B cell (primary cell): ENCODE measurements at regions not wholly inside any gene's neighbourhood (a gene's known extent, or its start where the extent isn't known, plus 50 kb on each side); places are given as distances from the start of the nearest gene placed in this dataset.

Experiments
- ATAC-seq: fragments of 200-7000 bp; cut with Tn5 transposase; one replicate; pipeline ENCODE4 v1.10.0; 2021; ENCODE audit warnings: low read depth, mild to moderate bottlenecking, moderate number of reproducible peaks, moderate library complexity
- CTCF ChIA-PET: fragments of 350-600 bp; sonication (Branson Sonifier 250); formaldehyde crosslinking; loops from one replicate; lab custom pipeline; 2021; ENCODE audit warnings: antibody characterized with exemption, inconsistent platforms; lab: Charles Lee
- POLR2A ChIA-PET: fragments of 350-600 bp; sonication (Branson Sonifier 250); formaldehyde crosslinking; loops from one replicate; lab custom pipeline; 2021; ENCODE audit warnings: antibody characterized with exemption; lab: Charles Lee
- DNase-seq: peaks from one replicate; pipeline ENCODE4 v3.0.0; 2013
- H2AFZ ChIP-seq: 2 replicates; pipeline ENCODE4 v1.6.1; 2012; ENCODE audit warnings: mild to moderate bottlenecking, low read depth, low read length; ENCODE audit not compliant: insufficient read depth, poor library complexity, severe bottlenecking
- H3K27ac ChIP-seq, 2 donors: 1 replicate in 1 of 2; 2 replicates in 1 of 2; pipeline ENCODE4 v1.5.1; 2012 to 2013; ENCODE audit warnings: low read length in 2 of 2, mild to moderate bottlenecking in 2 of 2, moderate library complexity in 1 of 2
- H3K27me3 ChIP-seq, 4 experiments: fragments of 200-600 bp in 1 of 4; sonication (generic) in 1 of 4; replicated peaks in 1 of 4; 1 replicate in 2 of 4; 2 replicates in 2 of 4; pipeline versions ENCODE4 v1.6.1 to v1.7.0; 2013 to 2016; ENCODE audit warnings: low read length in 3 of 4, mild to moderate bottlenecking in 2 of 4, mixed read lengths in 1 of 4, moderate library complexity in 1 of 4; ENCODE audit not compliant: insufficient read depth in 4 of 4, control insufficient read depth in 3 of 4; ENCODE audit errors: control extremely low read depth in 1 of 4
- H3K36me3 ChIP-seq, 2 experiments: replicated peaks in 1 of 2; 1 replicate in 1 of 2; 2 replicates in 1 of 2; pipeline versions ENCODE4 v1.6.1 to v1.7.1; 2013; ENCODE audit warnings: low read length in 1 of 2; ENCODE audit not compliant: insufficient read depth in 2 of 2, control insufficient read depth in 1 of 2; ENCODE audit errors: control extremely low read depth in 1 of 2, extremely low read depth in 1 of 2
- H3K4me1 ChIP-seq, 2 donors: fragments of 200-600 bp in 1 of 2; sonication (generic) in 1 of 2; 1 replicate in 1 of 2; 2 replicates in 1 of 2; pipeline versions ENCODE4 v1.5.1 to v1.6.1; 2013 to 2017; ENCODE audit warnings: low read length in 2 of 2; ENCODE audit not compliant: control insufficient read depth in 2 of 2, insufficient read depth in 2 of 2
- H3K4me2 ChIP-seq: replicated peaks from 2 replicates; pipeline ENCODE3; 2012; ENCODE audit warnings: mild to moderate bottlenecking, low read depth, low read length; ENCODE audit not compliant: poor library complexity, severe bottlenecking
- H3K4me3 ChIP-seq, 5 experiments: fragments of 200-600 bp in 1 of 5; sonication (generic) in 1 of 5; 1 replicate in 3 of 5; 2 replicates in 2 of 5; pipeline versions ENCODE4 v1.5.1 to v1.7.0; 2011 to 2016; ENCODE audit warnings: low read length in 4 of 5, mild to moderate bottlenecking in 4 of 5, low read depth in 2 of 5, control low read depth in 1 of 5, moderate library complexity in 1 of 5; ENCODE audit not compliant: insufficient read depth in 1 of 5; ENCODE audit errors: control extremely low read depth in 1 of 5, extremely low read depth in 1 of 5
- H3K79me2 ChIP-seq: fragments of 200-600 bp; sonication (generic); one replicate; pipeline ENCODE4 v1.6.0; 2016; ENCODE audit warnings: low read length; ENCODE audit not compliant: control insufficient read depth, insufficient read depth
- H3K9ac ChIP-seq: fragments of 200-600 bp; sonication (generic); 2 replicates; pipeline ENCODE4 v1.6.1; 2017; ENCODE audit warnings: mild to moderate bottlenecking, low read length, moderate library complexity
- H3K9me3 ChIP-seq, 3 donors: one replicate each; pipeline versions ENCODE4 v1.6.1 to v1.7.1; 2013; ENCODE audit warnings: low read length in 2 of 3; ENCODE audit not compliant: control insufficient read depth in 2 of 3, insufficient read depth in 1 of 3; ENCODE audit errors: control extremely low read depth in 1 of 3
- H4K20me1 ChIP-seq: 2 replicates; pipeline ENCODE4 v1.6.0; 2012; ENCODE audit warnings: mild to moderate bottlenecking, low read length; ENCODE audit not compliant: insufficient read depth, control insufficient read depth, poor library complexity, severe bottlenecking
- H3K27ac Mint-ChIP-seq: one replicate; pipeline ENCODE4 v1.8.0; 2021; ENCODE audit warnings: mixed read lengths
- H3K27me3 Mint-ChIP-seq: one replicate; pipeline ENCODE4 v1.8.0; 2021; ENCODE audit warnings: mixed read lengths
- H3K4me1 Mint-ChIP-seq: one replicate; pipeline ENCODE4 v1.8.0; 2021; ENCODE audit warnings: mixed read lengths
- H3K4me3 Mint-ChIP-seq: one replicate; pipeline ENCODE4 v1.8.0; 2021; ENCODE audit warnings: mixed read lengths
- H3K9me3 Mint-ChIP-seq: one replicate; pipeline ENCODE4 v1.8.0; 2022; ENCODE audit warnings: mixed read lengths; ENCODE audit not compliant: insufficient read depth
- CTCF ChIP-seq: fragments of 200-600 bp; IDR thresholded peaks from one replicate; pipeline ENCODE4 v1.8.0; 2022; ENCODE audit warnings: antibody characterized with exemption, mild to moderate bottlenecking
- EZH2 ChIP-seq: IDR thresholded peaks from 2 replicates; pipeline ENCODE4 v1.6.1; 2012; ENCODE audit warnings: borderline replicate concordance, low read depth, mild to moderate bottlenecking, moderate library complexity, low read length; ENCODE audit not compliant: insufficient read depth, poor library complexity, severe bottlenecking
- WGBS: methylation state at CpG from one replicate; pipeline ENCODE4 v1.1.5; 2013; ENCODE audit warnings: missing lambda C conversion rate; ENCODE audit not compliant: insufficient coverage; 5-methylcytosine and 5-hydroxymethylcytosine counted together
- intact Hi-C: fragments of 100-400 bp; cut with micrococcal nuclease; formaldehyde crosslinking; loops from one replicate; pipeline ENCODE4 v1.10.0; 2022

GRCh38 chr1:227453631-227454355 is 109.6 kb upstream of the ZNF678 start:
- no peaks in the 10 kb centered on the region for H4K20me1 ChIP-seq
- POLR2A ChIA-PET = no interaction called here
- no peaks in the 10 kb centered on the region for H3K4me1 ChIP-seq
- no peaks in the 10 kb centered on the region for H3K79me2 ChIP-seq
- Mint-ChIP-seq H3K9me3 (no peaks in the 10 kb centered on the region), H3K27ac (no peak overlapping the region), H3K27me3 (peaks cover 41% of the 10 kb centered on the region), H3K4me3 (no peak overlapping the region), H3K4me1 (no peaks in the 10 kb centered on the region)
- WGBS = 73% methylated on average over 4 of the region's 9 CpGs
- no peak for ATAC-seq
- no peaks in the 10 kb centered on the region for H3K9me3 ChIP-seq
- H3K4me3 ChIP-seq = no peak overlapping the region
- intact Hi-C loops = no loop called here
- H3K36me3 ChIP-seq = no peaks in the 10 kb centered on the region
- no peak for DNase-seq
- H2AFZ ChIP-seq = no peak overlapping the region
- H3K27ac ChIP-seq = no peak overlapping the region
- H3K4me2 ChIP-seq = no peak overlapping the region
- peaks cover 0 to 10% (median 0%) of the 10 kb centered on the region in 4 experiments for H3K27me3 ChIP-seq
- no peak overlapping the region for H3K9ac ChIP-seq
- CTCF ChIA-PET = no interaction called here
- no peak for TF ChIP-seq CTCF
- TF ChIP-seq EZH2 = no peak

- Histone ChIP-seq H3K27me3 (peaks cover 0 to 11% (median 0%) of the 10 kb centered on the region in 4 experiments), H3K79me2 (no peaks in the 10 kb centered on the region), H3K4me1 (no peaks in the 10 kb centered on the region), H3K4me3 (no peak overlapping the region), H3K4me2 (no peak overlapping the region), H2AFZ (no peak overlapping the region), H3K36me3 (no peaks in the 10 kb centered on the region), H3K27ac (no peak overlapping the region), H3K9ac (no peak overlapping the region), H4K20me1 (no peaks in the 10 kb centered on the region), H3K9me3 (no peaks in the 10 kb centered on the region)
- H3K27ac Mint-ChIP-seq = no peak overlapping the region
- CTCF ChIA-PET = no interaction called here
- H3K9me3 Mint-ChIP-seq = no peaks in the 10 kb centered on the region
- POLR2A ChIA-PET = no interaction called here
- no peaks in the 10 kb centered on the region for H3K4me1 Mint-ChIP-seq
- H3K4me3 Mint-ChIP-seq = no peak overlapping the region
- intact Hi-C loops = no loop called here
- no peak for DNase-seq
- TF ChIP-seq CTCF = no peak
- no peak for TF ChIP-seq EZH2
- H3K27me3 Mint-ChIP-seq = peaks cover 42% of the 10 kb centered on the region
- no peak for ATAC-seq
These were observed 111.4 kb upstream of the ZNF678 start for GRCh38 chr1:227451954-227452353.
